SK-N-SH treated with all-trans-retinoic acid at 6 μM for 48 hours (cell line): ENCODE measurements at regions not wholly inside any gene's neighbourhood (a gene's known extent, or its start where the extent isn't known, plus 50 kb on each side); places are given as distances from the start of the nearest gene placed in this dataset.

ENCODE experiments used
- ATAC-seq: fragments of 200-7000 bp; cut with Tn5 transposase; 3 replicates; pipeline ENCODE4 v1.9.1; 2020; ENCODE audit warnings: mild to moderate bottlenecking, moderate library complexity
- ARNTL ChIP-seq: fragments of 450-650 bp; formaldehyde crosslinking; IDR thresholded peaks from 2 replicates; pipeline ENCODE4 v1.5.0; 2020; ENCODE audit warnings: low read depth, mild to moderate bottlenecking, moderate library complexity, borderline replicate concordance
- BACH2 ChIP-seq: fragments of 250-450 bp; sonication (Bioruptor Pico); IDR thresholded peaks from 2 replicates; pipeline ENCODE4 v1.9.0; 2021; ENCODE audit warnings: mild to moderate bottlenecking, borderline replicate concordance
- CREB5 ChIP-seq: fragments of 250-450 bp; sonication (Bioruptor Pico); IDR thresholded peaks from 2 replicates; pipeline ENCODE4 v1.5.1; 2020; ENCODE audit warnings: low read depth, mild to moderate bottlenecking, moderate library complexity
- CSDC2 ChIP-seq: fragments of 250-450 bp; sonication (Bioruptor Pico); IDR thresholded peaks from 2 replicates; pipeline ENCODE4 v1.5.0; 2020; ENCODE audit warnings: mild to moderate bottlenecking, moderate library complexity
- ESRRG ChIP-seq: fragments of 250-450 bp; sonication (Bioruptor Pico); IDR thresholded peaks from 2 replicates; pipeline ENCODE4 v1.6.1; 2021; ENCODE audit warnings: mild to moderate bottlenecking
- GLIS3 ChIP-seq: fragments of 250-450 bp; sonication (Bioruptor Pico); IDR thresholded peaks from 2 replicates; pipeline ENCODE4 v1.5.0; 2020; ENCODE audit warnings: mild to moderate bottlenecking, moderate library complexity
- ISL1 ChIP-seq: fragments of 250-450 bp; sonication (Bioruptor Pico); IDR thresholded peaks from 2 replicates; pipeline ENCODE4 v2.1.2; 2022; ENCODE audit warnings: mild to moderate bottlenecking, moderate library complexity
- OSR1 ChIP-seq: fragments of 250-450 bp; sonication (Bioruptor Pico); IDR thresholded peaks from 2 replicates; pipeline ENCODE4 v1.8.0; 2022; ENCODE audit warnings: moderate library complexity, mild to moderate bottlenecking, inconsistent platforms
- PPARA ChIP-seq: fragments of 250-450 bp; sonication (Bioruptor Pico); IDR thresholded peaks from 2 replicates; pipeline ENCODE4 v1.5.0; 2020; ENCODE audit warnings: mild to moderate bottlenecking, borderline replicate concordance
- RARB ChIP-seq: fragments of 250-450 bp; sonication (Bioruptor Pico); IDR thresholded peaks from 2 replicates; pipeline ENCODE4 v1.8.0; 2021; ENCODE audit warnings: mild to moderate bottlenecking, moderate library complexity
- SNAI2 ChIP-seq: fragments of 250-450 bp; sonication (Bioruptor Pico); IDR thresholded peaks from 2 replicates; pipeline ENCODE4 v1.5.0; 2020; ENCODE audit warnings: mild to moderate bottlenecking, moderate library complexity
- TCF4 ChIP-seq: fragments of 250-450 bp; sonication (Bioruptor Pico); IDR thresholded peaks from 2 replicates; pipeline ENCODE4 v1.8.0; 2021; ENCODE audit warnings: mild to moderate bottlenecking, moderate library complexity, borderline replicate concordance
- TOX ChIP-seq: fragments of 250-450 bp; sonication (Bioruptor Pico); IDR thresholded peaks from 2 replicates; pipeline ENCODE4 v1.8.0; 2021; ENCODE audit warnings: mild to moderate bottlenecking, moderate library complexity, borderline replicate concordance
- ZFP3 ChIP-seq: fragments of 250-450 bp; sonication (Bioruptor Pico); IDR thresholded peaks from 2 replicates; pipeline ENCODE4 v1.5.0; 2020; ENCODE audit warnings: mild to moderate bottlenecking, moderate library complexity
- ZFP30 ChIP-seq: fragments of 450-650 bp; formaldehyde crosslinking; IDR thresholded peaks from 2 replicates; pipeline ENCODE4 v1.5.0; 2022; ENCODE audit warnings: mild to moderate bottlenecking, moderate library complexity
- ZNF565 ChIP-seq: fragments of 450-650 bp; formaldehyde crosslinking; conservative IDR thresholded peaks from 2 replicates; pipeline ENCODE4 v1.5.0; 2020; ENCODE audit warnings: low read depth, mild to moderate bottlenecking, moderate library complexity
- ZNF70 ChIP-seq: fragments of 450-650 bp; formaldehyde crosslinking; IDR thresholded peaks from 2 replicates; pipeline ENCODE4 v1.5.0; 2020; ENCODE audit warnings: mild to moderate bottlenecking, moderate library complexity
- TF ChIP-seq, protein P1 (sequence below): fragments of 250-450 bp; sonication (Bioruptor Pico); IDR thresholded peaks from 2 replicates; pipeline ENCODE4 v1.5.0; 2020; ENCODE audit warnings: mild to moderate bottlenecking, moderate library complexity
- TF ChIP-seq, protein P2 (sequence below): fragments of 250-450 bp; sonication (Bioruptor Pico); IDR thresholded peaks from 2 replicates; pipeline ENCODE4 v1.5.1; 2021; ENCODE audit warnings: mild to moderate bottlenecking, moderate library complexity
- TF ChIP-seq, protein P3 (sequence below): fragments of 250-450 bp; sonication (Bioruptor Pico); IDR thresholded peaks from 2 replicates; pipeline ENCODE4 v1.8.0; 2020; ENCODE audit warnings: mild to moderate bottlenecking, moderate library complexity, borderline replicate concordance

DNA sequence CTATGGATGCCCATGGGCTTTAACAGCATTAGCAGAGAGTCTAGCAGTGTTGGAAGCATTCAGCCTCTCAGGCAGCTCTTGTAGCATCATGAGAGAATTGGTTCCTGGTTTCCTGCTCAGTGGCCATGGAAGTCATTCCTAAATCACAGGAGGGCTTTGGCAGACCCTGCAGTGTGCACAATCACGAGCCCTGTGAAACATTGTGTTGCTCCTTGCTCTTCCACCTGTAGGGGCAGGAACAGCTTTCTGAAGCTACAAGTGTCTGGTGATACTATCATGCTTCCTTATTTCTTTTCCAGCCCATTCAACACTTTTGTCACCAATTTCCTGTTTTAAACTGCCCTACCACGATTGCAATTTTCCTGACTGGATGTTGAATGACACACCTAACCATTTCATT lies 402.2 kb upstream of the USP15 start:
- TF ChIP-seq SNAI2 (CRISPR knock-in tag): no peak
- TF ChIP-seq, protein P1, sequence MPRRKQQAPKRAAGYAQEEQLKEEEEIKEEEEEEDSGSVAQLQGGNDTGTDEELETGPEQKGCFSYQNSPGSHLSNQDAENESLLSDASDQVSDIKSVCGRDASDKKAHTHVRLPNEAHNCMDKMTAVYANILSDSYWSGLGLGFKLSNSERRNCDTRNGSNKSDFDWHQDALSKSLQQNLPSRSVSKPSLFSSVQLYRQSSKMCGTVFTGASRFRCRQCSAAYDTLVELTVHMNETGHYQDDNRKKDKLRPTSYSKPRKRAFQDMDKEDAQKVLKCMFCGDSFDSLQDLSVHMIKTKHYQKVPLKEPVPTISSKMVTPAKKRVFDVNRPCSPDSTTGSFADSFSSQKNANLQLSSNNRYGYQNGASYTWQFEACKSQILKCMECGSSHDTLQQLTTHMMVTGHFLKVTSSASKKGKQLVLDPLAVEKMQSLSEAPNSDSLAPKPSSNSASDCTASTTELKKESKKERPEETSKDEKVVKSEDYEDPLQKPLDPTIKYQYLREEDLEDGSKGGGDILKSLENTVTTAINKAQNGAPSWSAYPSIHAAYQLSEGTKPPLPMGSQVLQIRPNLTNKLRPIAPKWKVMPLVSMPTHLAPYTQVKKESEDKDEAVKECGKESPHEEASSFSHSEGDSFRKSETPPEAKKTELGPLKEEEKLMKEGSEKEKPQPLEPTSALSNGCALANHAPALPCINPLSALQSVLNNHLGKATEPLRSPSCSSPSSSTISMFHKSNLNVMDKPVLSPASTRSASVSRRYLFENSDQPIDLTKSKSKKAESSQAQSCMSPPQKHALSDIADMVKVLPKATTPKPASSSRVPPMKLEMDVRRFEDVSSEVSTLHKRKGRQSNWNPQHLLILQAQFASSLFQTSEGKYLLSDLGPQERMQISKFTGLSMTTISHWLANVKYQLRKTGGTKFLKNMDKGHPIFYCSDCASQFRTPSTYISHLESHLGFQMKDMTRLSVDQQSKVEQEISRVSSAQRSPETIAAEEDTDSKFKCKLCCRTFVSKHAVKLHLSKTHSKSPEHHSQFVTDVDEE: no peak
- no peak for TF ChIP-seq ARNTL
- TF ChIP-seq GLIS3: no peak
- TF ChIP-seq CREB5: no peak

GRCh38 chr12:61860451-61860850 lies 399.8 kb upstream of the USP15 start:
- TF ChIP-seq, protein P1: no peak
- TF ChIP-seq ISL1 (CRISPR knock-in tag) (no peak), CSDC2 (CRISPR knock-in tag) (no peak), ARNTL (no peak), PPARA (CRISPR knock-in tag) (no peak), ESRRG (CRISPR knock-in tag) (no peak), ZFP3 (no peak), ZNF70 (CRISPR knock-in tag) (no peak), TOX (CRISPR knock-in tag) (no peak), RARB (no peak), OSR1 (CRISPR knock-in tag) (no peak), BACH2 (CRISPR knock-in tag) (no peak), SNAI2 (CRISPR knock-in tag) (no peak), CREB5 (no peak), ZNF565 (no peak), TCF4 (CRISPR knock-in tag) (no peak), ZFP30 (CRISPR knock-in tag) (no peak)
- TF ChIP-seq, protein P2, sequence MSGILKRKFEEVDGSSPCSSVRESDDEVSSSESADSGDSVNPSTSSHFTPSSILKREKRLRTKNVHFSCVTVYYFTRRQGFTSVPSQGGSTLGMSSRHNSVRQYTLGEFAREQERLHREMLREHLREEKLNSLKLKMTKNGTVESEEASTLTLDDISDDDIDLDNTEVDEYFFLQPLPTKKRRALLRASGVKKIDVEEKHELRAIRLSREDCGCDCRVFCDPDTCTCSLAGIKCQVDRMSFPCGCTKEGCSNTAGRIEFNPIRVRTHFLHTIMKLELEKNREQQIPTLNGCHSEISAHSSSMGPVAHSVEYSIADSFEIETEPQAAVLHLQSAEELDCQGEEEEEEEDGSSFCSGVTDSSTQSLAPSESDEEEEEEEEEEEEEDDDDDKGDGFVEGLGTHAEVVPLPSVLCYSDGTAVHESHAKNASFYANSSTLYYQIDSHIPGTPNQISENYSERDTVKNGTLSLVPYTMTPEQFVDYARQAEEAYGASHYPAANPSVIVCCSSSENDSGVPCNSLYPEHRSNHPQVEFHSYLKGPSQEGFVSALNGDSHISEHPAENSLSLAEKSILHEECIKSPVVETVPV (CRISPR knock-in tag): no peak
- TF ChIP-seq, protein P3, sequence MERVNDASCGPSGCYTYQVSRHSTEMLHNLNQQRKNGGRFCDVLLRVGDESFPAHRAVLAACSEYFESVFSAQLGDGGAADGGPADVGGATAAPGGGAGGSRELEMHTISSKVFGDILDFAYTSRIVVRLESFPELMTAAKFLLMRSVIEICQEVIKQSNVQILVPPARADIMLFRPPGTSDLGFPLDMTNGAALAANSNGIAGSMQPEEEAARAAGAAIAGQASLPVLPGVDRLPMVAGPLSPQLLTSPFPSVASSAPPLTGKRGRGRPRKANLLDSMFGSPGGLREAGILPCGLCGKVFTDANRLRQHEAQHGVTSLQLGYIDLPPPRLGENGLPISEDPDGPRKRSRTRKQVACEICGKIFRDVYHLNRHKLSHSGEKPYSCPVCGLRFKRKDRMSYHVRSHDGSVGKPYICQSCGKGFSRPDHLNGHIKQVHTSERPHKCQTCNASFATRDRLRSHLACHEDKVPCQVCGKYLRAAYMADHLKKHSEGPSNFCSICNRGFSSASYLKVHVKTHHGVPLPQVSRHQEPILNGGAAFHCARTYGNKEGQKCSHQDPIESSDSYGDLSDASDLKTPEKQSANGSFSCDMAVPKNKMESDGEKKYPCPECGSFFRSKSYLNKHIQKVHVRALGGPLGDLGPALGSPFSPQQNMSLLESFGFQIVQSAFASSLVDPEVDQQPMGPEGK (CRISPR knock-in tag): no peak
- no peak for ATAC-seq

More for the DNA sequence above, 402.2 kb upstream of the USP15 start:
- ATAC-seq: no peak

- ATAC-seq: no peak
- TF ChIP-seq ZNF70 (CRISPR knock-in tag) (no peak), ARNTL (no peak), PPARA (CRISPR knock-in tag) (no peak)
Measured at GRCh38 chr12:61862986-61863385, 397.2 kb upstream of the USP15 start.
